ENCODE measurements at regions not wholly inside any gene's neighbourhood (a gene's known extent, or its start where the extent isn't known, plus 50 kb on each side); places are given as distances from the start of the nearest gene placed in this dataset.
"Not testable (repeated sequence)": the region's sequence is repeated elsewhere in the genome, so short reads cannot be mapped to it uniquely, and the experiment has no call there.

- no peak for DNase-seq
These were observed 132.9 kb upstream of the LRIG1 start for GRCh38 chr3:66633402-66634381.

- no peak for DNase-seq
These were observed 137.9 kb upstream of the LRIG1 start for GRCh38 chr3:66638717-66639116.

- no peak for DNase-seq
These were observed 139.1 kb upstream of the LRIG1 start for GRCh38 chr3:66639809-66640356.

GRCh38 chr3:66642019-66642418, 141.2 kb upstream of the LRIG1 start:
- DNase-seq = no peak

- no peak for DNase-seq
These were observed 141.7 kb upstream of the LRIG1 start for GRCh38 chr3:66642484-66642883.

GRCh38 chr3:66644549-66644948, 143.7 kb upstream of the LRIG1 start:
- DNase-seq = no peak

- no peak for DNase-seq
These were observed 148.2 kb upstream of the LRIG1 start for GRCh38 chr3:66648975-66649374.

GRCh38 chr3:66651520-66651919, 150.7 kb upstream of the LRIG1 start:
- not testable (repeated sequence) for DNase-seq

- not testable (repeated sequence) for DNase-seq
These were observed 151.3 kb upstream of the LRIG1 start for GRCh38 chr3:66652100-66652499.

- no peak for DNase-seq
These were observed 154.2 kb upstream of the LRIG1 start for GRCh38 chr3:66655044-66655443.

- DNase-seq = no peak
These were observed 154.8 kb upstream of the LRIG1 start for GRCh38 chr3:66655671-66656070.

- DNase-seq = no peak
These were observed 155.8 kb upstream of the LRIG1 start for GRCh38 chr3:66656609-66657008.

GRCh38 chr3:66659056-66659455, 158.2 kb upstream of the LRIG1 start:
- DNase-seq = no peak

GRCh38 chr3:66661628-66662027, 160.8 kb upstream of the LRIG1 start:
- DNase-seq = no peak

GRCh38 chr3:66662894-66663293, 162.1 kb upstream of the LRIG1 start:
- no peak for DNase-seq

- no peak for DNase-seq
These were observed 164.3 kb upstream of the LRIG1 start for GRCh38 chr3:66665021-66665695.

- DNase-seq = no peak
These were observed 165.5 kb upstream of the LRIG1 start for GRCh38 chr3:66666362-66666761.

- no peak for DNase-seq
These were observed 166.4 kb upstream of the LRIG1 start for GRCh38 chr3:66667263-66667662.

- no peak for DNase-seq
These were observed 170.5 kb upstream of the LRIG1 start for GRCh38 chr3:66671291-66671690.

- no peak for DNase-seq
These were observed 172.0 kb upstream of the LRIG1 start for GRCh38 chr3:66672830-66673229.

GRCh38 chr3:66673293-66673692, 172.5 kb upstream of the LRIG1 start:
- no peak for DNase-seq

- DNase-seq = no peak
These were observed 174.5 kb upstream of the LRIG1 start for GRCh38 chr3:66675366-66675765.

GRCh38 chr3:66692042-66692765, 191.4 kb upstream of the LRIG1 start:
- no peak for DNase-seq

All from NCI-H1417 treated with DMSO at 0.1 percent for 48 hours (cell line).